ES-I3 (cell line): ENCODE measurements at regions not wholly inside any gene's neighbourhood (a gene's known extent, or its start where the extent isn't known, plus 50 kb on each side); places are given as distances from the start of the nearest gene placed in this dataset.
A peak's percentile ranks its signal among the peaks of the same experiment; 100 is the strongest.
"Not testable (repeated sequence)": the region's sequence is repeated elsewhere in the genome, so short reads cannot be mapped to it uniquely, and the experiment has no call there.

ENCODE experiments used
- H3K36me3 ChIP-seq: 2 replicates; pipeline ENCODE4 v1.6.1; 2013; ENCODE audit warnings: mild to moderate bottlenecking, low read length, control low read depth, moderate library complexity; ENCODE audit not compliant: insufficient read depth
- H3K4me1 ChIP-seq: 2 replicates; pipeline ENCODE4 v1.6.1; 2013; ENCODE audit warnings: mild to moderate bottlenecking, control low read depth, low read length; ENCODE audit not compliant: insufficient read depth
- H3K9ac ChIP-seq: 2 replicates; pipeline ENCODE4 v1.6.1; 2013; ENCODE audit warnings: low read depth, mild to moderate bottlenecking, low read length, moderate library complexity
- H3K9me3 ChIP-seq: 2 replicates; pipeline ENCODE4 v1.6.1; 2013; ENCODE audit warnings: mild to moderate bottlenecking, low read length, moderate library complexity; ENCODE audit not compliant: control insufficient read depth, insufficient read depth

GRCh38 chr5:124952566-124952965 lies 206.1 kb upstream of the ZNF608 start:
- Histone ChIP-seq H3K36me3 (no peaks in the 10 kb centered on the region), H3K9ac (no peak overlapping the region), H3K9me3 (no peaks in the 10 kb centered on the region), H3K4me1 (peaks cover 6% of the 10 kb centered on the region)

GRCh38 chr5:124954784-124955183 lies 208.3 kb upstream of the ZNF608 start:
- Histone ChIP-seq H3K9ac (no peak overlapping the region), H3K36me3 (no peaks in the 10 kb centered on the region), H3K9me3 (no peaks in the 10 kb centered on the region; the same call in 1 of the 2 replicates), H3K4me1 (no peaks in the 10 kb centered on the region; the same call in 1 of the 2 replicates)

DNA sequence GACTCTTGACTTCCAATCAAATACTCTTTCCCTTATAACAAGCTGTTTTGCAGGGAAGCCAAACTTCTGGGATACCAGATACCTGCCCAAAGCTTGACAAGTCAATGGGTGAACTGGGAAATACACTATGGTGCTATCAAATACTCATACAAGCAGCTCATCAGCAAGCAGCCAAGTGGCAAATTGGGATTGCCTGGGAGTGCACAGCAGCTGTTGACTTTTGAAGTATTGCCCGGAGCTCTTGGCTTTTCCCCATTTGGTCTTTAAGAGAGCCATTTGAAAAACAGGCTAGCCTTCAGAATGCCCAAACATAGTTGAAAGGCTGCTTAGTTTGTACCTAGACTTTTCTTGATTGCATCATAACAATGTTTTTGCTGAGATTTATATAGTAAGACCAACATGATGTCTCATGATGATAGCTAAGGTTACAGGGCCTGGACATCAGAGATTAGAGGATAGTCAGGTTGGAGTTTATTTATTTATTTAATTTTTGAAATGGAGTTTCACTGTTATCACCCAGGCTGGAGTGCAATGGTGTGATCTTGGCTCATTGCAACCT lies 210.1 kb upstream of the ZNF608 start:
- H3K9ac ChIP-seq, result no peak overlapping the region
- H3K36me3 ChIP-seq, result no peaks in the 10 kb centered on the region
- no peaks in the 10 kb centered on the region; the same call in 1 of the 2 replicates for H3K9me3 ChIP-seq
- H3K4me1 ChIP-seq, result no peaks in the 10 kb centered on the region; the same call in 1 of the 2 replicates

DNA sequence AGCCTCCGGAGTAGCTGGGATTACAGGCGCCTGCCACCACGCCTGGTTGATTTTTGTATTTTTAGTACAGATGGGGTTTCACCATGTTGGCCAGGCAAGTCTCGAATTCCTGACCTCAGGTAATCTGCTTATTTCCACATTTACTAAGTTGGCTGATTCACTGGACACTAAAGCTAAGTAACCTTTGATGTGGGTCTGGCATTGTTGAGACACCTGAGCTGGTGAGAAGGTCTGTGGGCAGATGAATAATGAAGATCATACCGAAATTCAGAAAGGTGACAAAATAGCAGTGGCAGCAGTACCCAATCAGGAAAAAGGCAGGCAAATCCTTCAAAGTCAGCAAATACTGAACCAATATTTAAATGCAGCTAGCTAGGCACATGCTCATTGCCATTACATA lies 210.6 kb upstream of the ZNF608 start:
- Histone ChIP-seq H3K9me3 (no peaks in the 10 kb centered on the region; the same call in 1 of the 2 replicates), H3K4me1 (0 out of 2 replicates have a peak, but pooled peaks cover 1% of the 10 kb centered on the region), H3K36me3 (no peaks in the 10 kb centered on the region), H3K9ac (no peak overlapping the region)

DNA sequence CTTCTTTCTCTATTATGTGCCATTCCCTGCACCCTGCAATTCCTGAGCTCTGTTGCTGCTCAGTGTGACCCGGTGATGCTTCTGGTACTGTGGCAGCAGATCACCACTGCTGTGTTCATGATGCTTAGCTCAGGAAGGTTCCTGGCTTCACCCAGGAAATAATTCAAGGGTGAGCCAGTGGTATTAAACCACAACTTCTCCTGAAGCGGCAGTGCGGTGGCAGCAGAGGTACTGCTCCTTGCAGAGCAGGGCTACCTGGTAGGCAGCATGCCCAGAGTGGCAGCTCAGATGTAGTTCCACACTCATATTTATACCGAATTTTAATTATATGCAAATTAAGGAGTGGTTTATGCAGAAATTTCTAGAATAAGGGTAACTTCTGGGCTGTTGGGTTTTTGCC lies 213.8 kb upstream of the ZNF608 start:
- Histone ChIP-seq H3K9ac (no peak overlapping the region), H3K9me3 (no peaks in the 10 kb centered on the region; the same call in 1 of the 2 replicates), H3K4me1 (peaks cover 22% of the 10 kb centered on the region), H3K36me3 (no peaks in the 10 kb centered on the region)

GRCh38 chr5:124961521-124961920 lies 215.1 kb upstream of the ZNF608 start:
- H3K9me3 ChIP-seq, result no peaks in the 10 kb centered on the region; the same call in 1 of the 2 replicates
- peaks cover 30% of the 10 kb centered on the region for H3K4me1 ChIP-seq
- no peaks in the 10 kb centered on the region for H3K36me3 ChIP-seq
- no peak overlapping the region for H3K9ac ChIP-seq

- H3K9me3 ChIP-seq, result no peaks in the 10 kb centered on the region; the same call in 1 of the 2 replicates
- H3K36me3 ChIP-seq, result no peaks in the 10 kb centered on the region
- H3K4me1 ChIP-seq, result peaks cover 30% of the 10 kb centered on the region
- no peak overlapping the region for H3K9ac ChIP-seq
These were observed 215.7 kb upstream of the ZNF608 start for GRCh38 chr5:124962111-124962510.

DNA sequence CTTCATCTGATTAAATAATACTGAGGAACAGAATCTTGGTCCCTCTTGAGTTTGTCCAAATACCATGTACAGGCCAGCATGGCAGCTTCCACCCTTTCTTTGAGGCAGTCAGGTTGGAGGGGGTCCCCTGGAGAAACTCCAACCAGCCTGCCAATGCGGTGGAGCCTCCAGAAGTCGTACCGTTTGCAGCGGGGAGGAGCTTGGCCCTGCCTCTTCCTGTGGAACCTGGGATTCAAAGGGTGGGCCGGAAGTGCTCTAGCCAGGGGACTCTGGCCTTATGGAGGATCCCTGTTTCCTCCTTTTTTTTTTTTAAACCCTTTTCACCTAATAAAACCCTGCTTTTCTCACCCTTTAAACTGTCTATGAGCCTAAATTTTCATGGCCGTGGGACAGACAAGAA lies 216.3 kb upstream of the ZNF608 start:
- Histone ChIP-seq H3K36me3 (no peaks in the 10 kb centered on the region), H3K9me3 (no peaks in the 10 kb centered on the region; the same call in 1 of the 2 replicates), H3K9ac (peak overlapping the region; percentile 52), H3K4me1 (peaks cover 30% of the 10 kb centered on the region)

- Histone ChIP-seq H3K9ac (peak overlapping the region; percentile 52), H3K9me3 (no peaks in the 10 kb centered on the region; the same call in 1 of the 2 replicates), H3K4me1 (peaks cover 30% of the 10 kb centered on the region), H3K36me3 (no peaks in the 10 kb centered on the region)
These were observed 216.9 kb upstream of the ZNF608 start for GRCh38 chr5:124963236-124963919.

GRCh38 chr5:124966741-124967140 lies 220.3 kb upstream of the ZNF608 start:
- H3K9me3 ChIP-seq, H3K36me3 ChIP-seq, H3K9ac ChIP-seq: not testable (repeated sequence)
- H3K4me1 ChIP-seq, result peaks cover 30% of the 10 kb centered on the region

GRCh38 chr5:124970381-124970780 lies 223.9 kb upstream of the ZNF608 start:
- not testable (repeated sequence) for H3K9ac ChIP-seq, H3K36me3 ChIP-seq, H3K9me3 ChIP-seq
- H3K4me1 ChIP-seq, result peaks cover 25% of the 10 kb centered on the region

DNA sequence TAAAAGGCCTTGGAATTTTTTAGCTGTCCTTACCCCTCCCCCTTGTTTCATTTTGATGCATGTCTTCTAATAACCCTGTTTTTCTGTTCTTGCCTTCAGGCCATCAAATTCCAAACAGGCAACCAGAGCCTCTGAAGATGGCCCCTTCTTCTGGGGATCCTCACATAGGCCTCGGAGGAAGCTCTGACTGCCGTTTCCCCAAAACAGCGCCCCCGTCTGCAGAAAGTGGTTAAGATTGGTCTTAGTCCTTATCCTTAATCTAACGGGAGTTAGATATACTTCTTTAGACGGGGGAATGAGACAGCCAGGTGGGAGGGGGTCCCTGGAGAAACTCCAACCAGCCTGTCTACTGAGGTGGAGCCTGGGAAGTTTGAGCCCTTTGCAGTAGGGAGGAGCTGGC lies 226.3 kb upstream of the ZNF608 start:
- 0 out of 2 replicates have a peak, but pooled peaks cover 2% of the 10 kb centered on the region for H3K9me3 ChIP-seq
- H3K36me3 ChIP-seq, result peaks cover 2% of the 10 kb centered on the region; the same call in 1 of the 2 replicates
- no peak overlapping the region for H3K9ac ChIP-seq
- H3K4me1 ChIP-seq, result peaks cover 17% of the 10 kb centered on the region

DNA sequence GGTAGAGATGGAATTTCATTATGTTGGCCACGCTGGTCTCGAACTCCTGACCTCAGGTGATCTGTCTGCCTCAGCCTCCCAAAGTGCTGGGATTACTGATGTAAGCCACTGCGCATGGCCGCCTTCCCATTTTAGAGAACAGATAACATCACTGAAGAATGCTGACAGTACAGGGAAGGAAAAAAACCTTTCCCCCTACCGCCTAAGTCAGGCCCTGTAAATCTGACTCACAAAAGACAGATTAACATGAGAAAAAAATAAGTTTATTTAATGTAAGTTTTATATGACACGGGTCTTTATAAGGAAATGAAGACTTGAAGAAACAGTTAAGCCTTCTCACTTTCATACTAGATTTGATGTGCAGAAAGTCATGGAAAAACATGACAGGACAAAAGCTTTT lies 227.2 kb upstream of the ZNF608 start:
- Histone ChIP-seq H3K36me3 (peaks cover 2% of the 10 kb centered on the region; the same call in 1 of the 2 replicates), H3K9me3 (0 out of 2 replicates have a peak, but pooled peaks cover 4% of the 10 kb centered on the region), H3K4me1 (peaks cover 20% of the 10 kb centered on the region), H3K9ac (no peak overlapping the region)

DNA sequence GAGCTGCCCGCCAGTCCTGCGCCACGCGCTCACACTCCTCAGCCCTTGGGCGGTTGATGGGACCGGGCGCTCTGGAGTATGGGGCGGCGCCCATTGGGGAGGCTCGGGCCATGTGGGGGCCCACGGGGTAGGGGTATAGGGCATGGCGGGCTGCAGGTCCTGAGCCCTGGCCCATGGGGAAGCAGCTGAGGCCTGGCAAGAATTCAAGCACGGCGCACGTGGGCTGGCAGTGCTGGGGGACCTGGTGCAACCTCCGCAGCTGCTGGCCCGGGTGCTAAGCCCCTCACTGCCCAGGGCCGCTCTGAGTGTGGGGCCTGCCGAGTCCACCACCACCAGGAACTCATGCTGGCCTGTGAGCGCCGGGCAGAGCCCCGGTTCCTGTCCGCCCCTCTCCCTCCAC lies 229.6 kb upstream of the ZNF608 start:
- Histone ChIP-seq H3K9ac (no peak overlapping the region), H3K9me3 (0 out of 2 replicates have a peak, but pooled peaks cover 4% of the 10 kb centered on the region), H3K36me3 (peaks cover 2% of the 10 kb centered on the region; the same call in 1 of the 2 replicates), H3K4me1 (peaks cover 40% of the 10 kb centered on the region)

DNA sequence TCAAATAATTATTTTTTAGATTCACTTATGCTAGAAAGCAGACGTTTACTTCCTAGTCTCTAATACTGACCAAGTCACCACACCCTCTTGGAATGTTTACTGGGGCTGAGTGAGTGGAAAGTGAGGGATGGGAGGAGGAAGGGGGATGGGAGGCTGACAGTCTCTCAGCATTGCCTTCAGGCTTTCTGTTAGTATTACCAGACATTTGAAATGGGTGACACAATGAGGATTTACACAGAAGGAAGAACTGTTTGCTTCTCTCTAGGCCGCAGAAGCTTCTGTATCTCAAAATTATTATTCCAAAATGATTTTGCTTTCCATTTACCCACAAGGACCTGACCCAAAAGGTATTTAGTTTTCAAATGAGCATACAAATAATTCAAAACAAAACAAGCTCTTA lies 232.8 kb upstream of the ZNF608 start:
- Histone ChIP-seq H3K9ac (no peak overlapping the region; the same call in 1 of the 2 replicates), H3K36me3 (peaks cover 2% of the 10 kb centered on the region; the same call in 1 of the 2 replicates), H3K4me1 (peaks cover 35% of the 10 kb centered on the region), H3K9me3 (peaks cover 9% of the 10 kb centered on the region; the same call in 1 of the 2 replicates)
